ENCODE measurements at regions not wholly inside any gene's neighbourhood (a gene's known extent, or its start where the extent isn't known, plus 50 kb on each side); places are given as distances from the start of the nearest gene placed in this dataset.

GRCh38 chr2:66852953-66853352 lies 418.0 kb downstream of the MEIS1 start:
- no peak for DNase-seq

- DNase-seq = no peak
Observed at GRCh38 chr2:66853585-66853984, 418.7 kb downstream of the MEIS1 start.

- DNase-seq = no peak
Observed at GRCh38 chr2:66854298-66854697, 419.4 kb downstream of the MEIS1 start.

- DNase-seq = no peak
Observed at GRCh38 chr2:66862885-66863650, 428.1 kb downstream of the MEIS1 start.

GRCh38 chr2:66865161-66865560 lies 430.2 kb downstream of the MEIS1 start:
- no peak for DNase-seq

GRCh38 chr2:66866331-66867062 lies 431.6 kb downstream of the MEIS1 start:
- DNase-seq = no peak

GRCh38 chr2:66867063-66867441 lies 432.1 kb downstream of the MEIS1 start:
- no peak for DNase-seq

GRCh38 chr2:66869076-66869475 lies 434.2 kb downstream of the MEIS1 start:
- no peak for DNase-seq

GRCh38 chr2:66872081-66872985 lies 437.4 kb downstream of the MEIS1 start:
- DNase-seq = no peak

GRCh38 chr2:66872986-66873754 lies 438.2 kb downstream of the MEIS1 start:
- DNase-seq = no peak

GRCh38 chr2:66874411-66874810 lies 439.5 kb downstream of the MEIS1 start:
- DNase-seq = no peak

GRCh38 chr2:66875941-66876462 lies 441.1 kb downstream of the MEIS1 start:
- DNase-seq = no peak

- no peak for DNase-seq
Observed at GRCh38 chr2:66885775-66886383, 451.0 kb downstream of the MEIS1 start.

GRCh38 chr2:66888246-66888645 lies 453.3 kb downstream of the MEIS1 start:
- no peak for DNase-seq

- no peak for DNase-seq
Observed at GRCh38 chr2:66888791-66889631, 454.1 kb downstream of the MEIS1 start.

GRCh38 chr2:66889632-66889882 lies 454.6 kb downstream of the MEIS1 start:
- DNase-seq = no peak

GRCh38 chr2:66890166-66890742 lies 455.3 kb downstream of the MEIS1 start:
- no peak for DNase-seq

- no peak for DNase-seq
Observed at GRCh38 chr2:66895206-66895605, 460.3 kb downstream of the MEIS1 start.

GRCh38 chr2:66896131-66896530 lies 461.2 kb downstream of the MEIS1 start:
- DNase-seq = no peak

GRCh38 chr2:66897181-66897580 lies 462.3 kb downstream of the MEIS1 start:
- DNase-seq = no peak

GRCh38 chr2:66897691-66898150 lies 462.8 kb downstream of the MEIS1 start:
- DNase-seq = no peak

Data from right forelimb (tissue), 1 donor.